ENCODE measurements at regions not wholly inside any gene's neighbourhood (a gene's known extent, or its start where the extent isn't known, plus 50 kb on each side); places are given as distances from the start of the nearest gene placed in this dataset.

DNA sequence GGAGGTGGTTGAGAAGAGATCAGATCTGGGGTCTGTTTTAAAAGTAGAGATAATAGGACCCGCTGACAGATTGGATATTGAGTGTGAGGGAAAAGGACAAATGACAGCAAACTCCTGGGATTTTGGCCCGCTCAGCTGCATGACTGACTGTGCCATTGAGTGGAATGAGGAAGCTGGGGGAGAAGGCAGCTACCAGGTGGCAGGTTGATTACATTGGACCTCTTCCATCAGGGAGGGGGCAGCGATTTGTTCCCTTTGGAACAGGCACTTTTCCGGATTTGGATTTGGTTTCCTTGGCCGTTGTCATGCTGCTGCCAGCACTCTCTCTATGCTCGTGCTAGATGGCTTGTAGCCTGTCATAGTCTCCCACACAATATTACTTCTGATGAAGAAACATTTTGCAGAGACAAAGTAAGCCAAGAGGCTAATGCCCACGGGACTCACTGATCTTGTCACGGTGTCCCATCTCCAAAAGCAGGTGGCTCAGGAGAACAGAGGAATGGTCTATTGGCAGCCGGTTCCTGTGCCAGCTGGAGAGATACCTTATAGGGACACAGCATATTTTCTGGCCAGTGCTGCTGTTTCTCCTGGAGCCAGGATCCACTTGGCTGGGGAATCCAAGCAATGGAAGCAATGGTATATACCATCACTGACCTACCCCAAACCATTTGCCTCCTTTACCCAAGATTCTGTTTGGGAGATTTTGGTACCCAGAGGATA, 69.1 kb upstream of the WAC start:
- no peaks in the 10 kb centered on the region for H3K4me1 Mint-ChIP-seq
- no peak for TF ChIP-seq CTCF (IDR thresholded peaks at IDR 0.05; ENCODE audit: unreplicated experiment in 3 of 3)
- peaks cover 2% of the 10 kb centered on the region for H3K9me3 Mint-ChIP-seq
- H3K36me3 Mint-ChIP-seq (ENCODE audit: low read depth): no peaks in the 10 kb centered on the region
- no peak overlapping the region for H3K27ac Mint-ChIP-seq
- H3K27me3 Mint-ChIP-seq (ENCODE audit: low read depth): no peaks in the 10 kb centered on the region
- H3K4me3 Mint-ChIP-seq: no peak overlapping the region

DNA sequence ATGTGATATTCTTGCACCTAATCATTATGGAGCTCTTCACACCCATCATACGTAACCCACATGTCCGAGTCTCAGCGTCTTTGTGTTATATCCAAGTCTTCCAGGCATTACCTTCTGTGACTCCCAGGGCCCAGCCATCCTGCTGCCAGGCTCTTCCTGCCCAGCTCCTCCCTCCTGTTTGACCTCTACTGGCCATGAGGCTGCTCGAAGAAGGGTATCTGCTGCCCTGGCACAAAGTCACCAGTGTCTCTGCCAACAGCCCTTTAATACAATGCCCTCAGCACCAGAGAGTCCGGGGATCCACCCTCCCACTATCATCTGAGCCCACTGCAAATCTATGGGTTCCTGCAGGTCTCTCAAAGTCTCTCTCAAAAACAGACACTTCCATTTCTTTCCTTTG, 65.3 kb upstream of the WAC start:
- H3K4me3 Mint-ChIP-seq: no peak overlapping the region
- H3K4me1 Mint-ChIP-seq: no peaks in the 10 kb centered on the region
- no peaks in the 10 kb centered on the region for H3K36me3 Mint-ChIP-seq (ENCODE audit: low read depth)
- no peak for TF ChIP-seq CTCF (IDR thresholded peaks at IDR 0.05; ENCODE audit: unreplicated experiment in 3 of 3)
- H3K27me3 Mint-ChIP-seq (ENCODE audit: low read depth): no peaks in the 10 kb centered on the region
- H3K9me3 Mint-ChIP-seq: peaks cover 2% of the 10 kb centered on the region
- H3K27ac Mint-ChIP-seq: no peak overlapping the region

DNA sequence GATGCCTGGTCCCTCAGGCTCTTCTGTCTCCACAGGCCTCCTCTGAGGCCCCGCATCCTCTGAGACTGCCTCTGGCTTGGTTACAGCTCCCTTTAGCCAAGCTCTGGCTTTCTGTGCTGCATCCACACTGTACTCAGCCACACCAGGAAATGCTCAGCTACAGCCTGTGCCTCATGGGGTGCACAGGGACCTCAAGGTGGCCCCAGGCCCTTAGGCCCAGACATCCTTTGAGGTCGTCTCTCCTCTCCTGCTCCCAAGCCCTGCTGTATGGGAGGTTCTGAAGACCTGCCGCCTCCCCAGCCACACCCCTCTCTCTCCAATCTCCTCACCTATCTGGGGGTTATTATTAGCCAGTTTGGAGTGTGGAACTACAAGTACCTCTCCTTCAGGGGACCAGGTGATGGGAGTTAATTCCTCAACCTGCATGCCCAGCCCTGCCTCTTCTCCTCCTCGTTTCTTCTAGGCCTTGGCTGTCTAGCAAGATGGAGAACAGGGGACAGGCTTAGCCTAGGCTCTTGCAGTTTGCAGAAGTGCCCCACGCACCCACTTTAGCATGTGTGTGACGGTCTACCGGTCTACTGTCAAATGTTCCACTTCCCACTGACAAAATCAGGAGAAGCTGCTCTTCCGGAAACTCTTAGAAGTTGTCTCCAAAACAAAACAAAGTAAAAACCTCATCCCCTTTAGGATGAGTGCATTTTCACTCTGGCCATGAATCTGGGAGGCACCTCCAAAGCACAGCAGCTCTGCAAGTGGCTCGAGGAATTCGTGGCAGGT, 64.0 kb upstream of the WAC start:
- Mint-ChIP-seq H3K27me3 (ENCODE audit: low read depth) (no peaks in the 10 kb centered on the region), H3K9me3 (peaks cover 2% of the 10 kb centered on the region), H3K4me1 (no peaks in the 10 kb centered on the region), H3K4me3 (no peak overlapping the region), H3K36me3 (ENCODE audit: low read depth) (no peaks in the 10 kb centered on the region), H3K27ac (no peak overlapping the region)
- no peak for TF ChIP-seq CTCF (IDR thresholded peaks at IDR 0.05; ENCODE audit: unreplicated experiment in 3 of 3)

DNA sequence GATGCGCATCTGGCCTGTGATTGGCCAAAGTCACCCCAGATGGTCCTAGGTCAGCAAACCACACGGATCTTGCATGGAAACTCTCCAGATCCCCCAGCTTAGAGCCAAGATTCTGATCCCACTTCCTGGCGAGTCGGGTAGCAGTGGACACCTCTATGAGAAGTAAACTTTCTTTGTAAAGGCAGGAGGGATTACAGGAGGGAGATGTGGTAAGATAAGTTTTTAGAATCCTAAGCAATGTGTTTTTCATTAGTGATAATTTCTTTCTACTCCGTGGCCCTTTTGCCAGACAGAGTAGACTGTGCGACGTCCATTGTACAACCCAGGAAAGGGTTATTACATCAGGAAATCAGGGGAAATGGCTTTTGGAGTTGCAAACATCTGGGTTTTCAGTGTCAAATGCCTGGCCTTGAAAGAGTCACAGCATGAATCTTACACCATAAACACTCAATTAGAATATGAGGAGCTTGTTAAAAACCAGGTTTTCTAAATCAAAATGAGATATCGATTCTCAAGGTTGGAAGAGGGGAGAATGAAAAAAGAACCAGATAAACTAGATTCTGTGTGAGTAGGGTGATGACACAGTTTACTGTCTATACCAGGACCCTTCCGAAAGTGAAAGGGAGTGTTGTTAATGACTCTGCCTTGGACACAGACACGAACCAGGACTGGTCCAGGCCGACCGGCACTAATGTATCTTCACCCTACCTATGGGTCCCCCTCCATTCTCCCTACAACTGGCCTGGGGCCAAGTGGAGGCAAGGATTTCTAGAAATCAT, 61.9 kb upstream of the WAC start:
- Mint-ChIP-seq H3K4me1 (no peaks in the 10 kb centered on the region), H3K27ac (no peak overlapping the region), H3K36me3 (ENCODE audit: low read depth) (no peaks in the 10 kb centered on the region), H3K27me3 (ENCODE audit: low read depth) (no peaks in the 10 kb centered on the region), H3K4me3 (no peak overlapping the region), H3K9me3 (peaks cover 2% of the 10 kb centered on the region)
- TF ChIP-seq CTCF (IDR thresholded peaks at IDR 0.05; ENCODE audit: unreplicated experiment in 3 of 3): no peak

- TF ChIP-seq CTCF (IDR thresholded peaks at IDR 0.05; ENCODE audit: unreplicated experiment in 3 of 3): no peak
- Mint-ChIP-seq H3K9me3 (no peaks in the 10 kb centered on the region), H3K4me1 (no peaks in the 10 kb centered on the region), H3K27ac (no peak overlapping the region), H3K4me3 (no peak overlapping the region), H3K27me3 (ENCODE audit: low read depth) (no peaks in the 10 kb centered on the region), H3K36me3 (ENCODE audit: low read depth) (no peaks in the 10 kb centered on the region)
Observed at GRCh38 chr10:28471652-28472050, 61.3 kb upstream of the WAC start.

Data from nephron (organoid).